ENCODE measurements at regions not wholly inside any gene's neighbourhood (a gene's known extent, or its start where the extent isn't known, plus 50 kb on each side); places are given as distances from the start of the nearest gene placed in this dataset.

GRCh38 chr3:168862466-168862865, 766.7 kb upstream of the GOLIM4 start:
- TF ChIP-seq EZH2 (IDR thresholded peaks at IDR 0.05) (no peak), POLR2AphosphoS5 (IDR thresholded peaks at IDR 0.05; ENCODE audit: borderline replicate concordance, low read depth, low read length) (no peak), FOXP2 (optimal IDR thresholded peaks at IDR 0.05; ENCODE audit: control extremely low read depth, extremely low read length, insufficient read depth) (no peak)
- H3K9me3 ChIP-seq (ENCODE audit: low read depth, low read length), result no peaks in the 10 kb centered on the region
- no peak overlapping the region for H3K9ac ChIP-seq (ENCODE audit: insufficient read length)
- no peaks in the 10 kb centered on the region for H3K36me3 ChIP-seq (ENCODE audit: insufficient read depth, low read length)
- no peak for DNase-seq (ENCODE audit: low read depth, low spot score)
- H3K4me3 ChIP-seq, result no peak overlapping the region
- no peak overlapping the region for H3K27ac ChIP-seq

DNA sequence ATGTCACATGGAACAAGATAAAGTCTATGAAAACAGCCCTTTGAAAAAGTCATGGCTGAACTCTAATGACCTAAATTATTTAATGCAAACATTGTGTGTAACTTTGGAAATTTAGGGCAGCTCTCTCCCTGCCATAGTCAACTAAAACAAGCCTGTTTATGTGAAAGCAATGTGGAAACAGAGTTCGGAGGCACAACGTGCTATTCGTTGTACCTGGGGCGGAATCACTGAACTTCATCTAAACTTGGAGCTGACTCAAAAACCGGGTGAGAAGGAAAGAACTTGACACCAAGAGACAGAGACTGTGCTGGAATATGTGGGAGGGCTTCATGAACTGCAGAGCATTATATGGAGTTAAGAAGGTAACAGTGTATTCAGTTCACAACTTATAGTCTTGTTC, 764.9 kb upstream of the GOLIM4 start:
- Histone ChIP-seq H3K36me3 (ENCODE audit: insufficient read depth, low read length) (no peaks in the 10 kb centered on the region), H3K27ac (no peak overlapping the region), H3K9ac (ENCODE audit: insufficient read length) (no peak overlapping the region), H3K4me3 (no peak overlapping the region), H3K9me3 (ENCODE audit: low read depth, low read length) (peaks cover 8% of the 10 kb centered on the region; the same call in 1 of the 2 replicates)
- no peak for DNase-seq (ENCODE audit: low read depth, low spot score)
- TF ChIP-seq FOXP2 (optimal IDR thresholded peaks at IDR 0.05; ENCODE audit: control extremely low read depth, extremely low read length, insufficient read depth) (no peak), POLR2AphosphoS5 (IDR thresholded peaks at IDR 0.05; ENCODE audit: borderline replicate concordance, low read depth, low read length) (no peak), EZH2 (IDR thresholded peaks at IDR 0.05) (no peak)

DNA sequence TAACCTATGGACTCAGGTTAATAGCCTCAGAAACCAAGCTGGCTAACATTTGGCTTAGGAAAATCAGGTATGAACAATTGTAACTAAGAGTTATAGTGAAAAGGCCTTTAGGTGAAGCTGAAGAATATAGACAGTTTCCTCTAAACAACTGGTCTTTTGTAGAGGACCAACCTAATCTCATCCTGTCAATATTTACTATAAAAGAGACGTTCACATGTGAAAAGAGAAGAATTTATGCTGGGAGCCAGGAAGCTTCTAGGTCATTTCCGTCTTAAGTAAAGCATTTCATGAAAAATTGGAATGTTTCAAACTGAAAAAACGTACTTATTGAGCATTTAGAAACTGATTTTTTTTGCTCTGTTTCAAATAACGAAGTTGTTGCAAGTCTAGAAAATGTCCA, 764.3 kb upstream of the GOLIM4 start:
- Histone ChIP-seq H3K9ac (ENCODE audit: insufficient read length) (no peak overlapping the region), H3K9me3 (ENCODE audit: low read depth, low read length) (peaks cover 8% of the 10 kb centered on the region; the same call in 1 of the 2 replicates), H3K36me3 (ENCODE audit: insufficient read depth, low read length) (no peaks in the 10 kb centered on the region), H3K4me3 (no peak overlapping the region), H3K27ac (no peak overlapping the region)
- TF ChIP-seq EZH2 (IDR thresholded peaks at IDR 0.05) (peak; percentile 26), FOXP2 (optimal IDR thresholded peaks at IDR 0.05; ENCODE audit: control extremely low read depth, extremely low read length, insufficient read depth) (no peak), POLR2AphosphoS5 (IDR thresholded peaks at IDR 0.05; ENCODE audit: borderline replicate concordance, low read depth, low read length) (no peak)
- DNase-seq (ENCODE audit: low read depth, low spot score), result no peak

DNA sequence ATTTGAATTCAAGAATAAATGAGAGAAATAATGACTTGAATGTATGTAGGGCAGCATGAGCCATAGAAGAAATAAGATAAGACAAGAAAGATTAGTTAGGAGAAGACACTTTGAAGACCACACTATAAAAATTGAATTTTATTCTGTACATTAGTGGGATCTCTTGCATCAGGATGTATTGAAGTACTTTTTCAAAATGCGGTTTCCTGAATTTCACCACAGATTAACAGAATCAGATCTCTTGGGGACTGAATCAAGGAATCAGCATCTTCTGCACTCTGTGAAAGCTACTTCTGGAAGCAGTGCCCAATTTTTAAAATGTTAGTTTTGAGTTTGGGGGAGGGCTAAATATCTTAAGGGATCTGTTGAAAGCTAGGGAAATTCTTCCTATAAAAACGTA, 763.9 kb upstream of the GOLIM4 start:
- Histone ChIP-seq H3K9me3 (ENCODE audit: low read depth, low read length) (peaks cover 8% of the 10 kb centered on the region; the same call in 1 of the 2 replicates), H3K4me3 (no peak overlapping the region), H3K27ac (no peak overlapping the region), H3K36me3 (ENCODE audit: insufficient read depth, low read length) (no peaks in the 10 kb centered on the region), H3K9ac (ENCODE audit: insufficient read length) (no peak overlapping the region)
- peak; percentile 72; the same call in 1 of the 2 replicates for TF ChIP-seq POLR2AphosphoS5 (IDR thresholded peaks at IDR 0.05; ENCODE audit: borderline replicate concordance, low read depth, low read length)
- no peak for TF ChIP-seq EZH2 (IDR thresholded peaks at IDR 0.05)
- DNase-seq (ENCODE audit: low read depth, low spot score), result peak; percentile 95

- no peak for DNase-seq (ENCODE audit: low read depth, low spot score)
- Histone ChIP-seq H3K9me3 (ENCODE audit: low read depth, low read length) (peaks cover 8% of the 10 kb centered on the region; the same call in 1 of the 2 replicates), H3K4me3 (no peak overlapping the region), H3K36me3 (ENCODE audit: insufficient read depth, low read length) (no peaks in the 10 kb centered on the region), H3K27ac (no peak overlapping the region), H3K9ac (ENCODE audit: insufficient read length) (no peak overlapping the region)
- no peak for TF ChIP-seq FOXP2 (optimal IDR thresholded peaks at IDR 0.05; ENCODE audit: control extremely low read depth, extremely low read length, insufficient read depth)
- TF ChIP-seq EZH2 (IDR thresholded peaks at IDR 0.05), result no peak
- TF ChIP-seq POLR2AphosphoS5 (IDR thresholded peaks at IDR 0.05; ENCODE audit: borderline replicate concordance, low read depth, low read length), result no peak
Measured at GRCh38 chr3:168859143-168859542, 763.4 kb upstream of the GOLIM4 start.

- TF ChIP-seq FOXP2 (optimal IDR thresholded peaks at IDR 0.05; ENCODE audit: control extremely low read depth, extremely low read length, insufficient read depth) (no peak), POLR2AphosphoS5 (IDR thresholded peaks at IDR 0.05; ENCODE audit: borderline replicate concordance, low read depth, low read length) (no peak), EZH2 (IDR thresholded peaks at IDR 0.05) (no peak)
- Histone ChIP-seq H3K36me3 (ENCODE audit: insufficient read depth, low read length) (no peaks in the 10 kb centered on the region), H3K9ac (ENCODE audit: insufficient read length) (no peak overlapping the region), H3K9me3 (ENCODE audit: low read depth, low read length) (peaks cover 8% of the 10 kb centered on the region; the same call in 1 of the 2 replicates), H3K4me3 (no peak overlapping the region), H3K27ac (no peak overlapping the region)
- DNase-seq (ENCODE audit: low read depth, low spot score), result no peak
Measured at GRCh38 chr3:168858327-168858726, 762.6 kb upstream of the GOLIM4 start.

DNA sequence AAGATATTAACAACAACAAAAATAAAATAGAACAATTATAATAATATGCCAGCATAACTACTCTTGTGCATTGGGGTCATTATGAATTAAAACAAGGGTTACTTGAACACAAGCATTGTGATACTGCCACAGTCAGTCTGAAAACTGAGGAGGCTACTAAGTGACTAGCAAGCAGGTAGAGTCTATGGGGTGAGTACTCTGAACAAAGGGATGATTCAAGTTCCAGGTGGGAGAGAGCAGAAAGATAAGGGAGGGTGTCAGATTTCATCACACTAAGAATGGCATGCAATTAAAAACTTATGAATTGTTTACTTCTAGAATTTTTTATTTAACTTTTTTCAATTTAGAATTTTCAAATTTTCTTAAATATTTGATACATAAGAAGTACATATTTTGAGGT, 754.4 kb upstream of the GOLIM4 start:
- DNase-seq (ENCODE audit: low read depth, low spot score), result no peak
- H3K9ac ChIP-seq (ENCODE audit: insufficient read length), result no peak overlapping the region
- no peak overlapping the region for H3K4me3 ChIP-seq
- TF ChIP-seq FOXP2 (optimal IDR thresholded peaks at IDR 0.05; ENCODE audit: control extremely low read depth, extremely low read length, insufficient read depth) (no peak), POLR2AphosphoS5 (IDR thresholded peaks at IDR 0.05; ENCODE audit: borderline replicate concordance, low read depth, low read length) (no peak), EZH2 (IDR thresholded peaks at IDR 0.05) (no peak)
- no peaks in the 10 kb centered on the region for H3K36me3 ChIP-seq (ENCODE audit: insufficient read depth, low read length)
- H3K27ac ChIP-seq, result no peak overlapping the region
- 0 out of 2 replicates have a peak, but pooled peaks cover 6% of the 10 kb centered on the region for H3K9me3 ChIP-seq (ENCODE audit: low read depth, low read length)

GRCh38 chr3:168847291-168847883, 751.7 kb upstream of the GOLIM4 start:
- Histone ChIP-seq H3K9me3 (ENCODE audit: low read depth, low read length) (0 out of 2 replicates have a peak, but pooled peaks cover 6% of the 10 kb centered on the region), H3K36me3 (ENCODE audit: insufficient read depth, low read length) (no peaks in the 10 kb centered on the region), H3K27ac (no peak overlapping the region), H3K9ac (ENCODE audit: insufficient read length) (no peak overlapping the region), H3K4me3 (no peak overlapping the region)
- TF ChIP-seq EZH2 (IDR thresholded peaks at IDR 0.05), result no peak
- TF ChIP-seq FOXP2 (optimal IDR thresholded peaks at IDR 0.05; ENCODE audit: control extremely low read depth, extremely low read length, insufficient read depth), result no peak
- TF ChIP-seq POLR2AphosphoS5 (IDR thresholded peaks at IDR 0.05; ENCODE audit: borderline replicate concordance, low read depth, low read length), result no peak
- no peak for DNase-seq (ENCODE audit: low read depth, low spot score)
